ENCODE measurements at regions not wholly inside any gene's neighbourhood (a gene's known extent, or its start where the extent isn't known, plus 50 kb on each side); places are given as distances from the start of the nearest gene placed in this dataset.

DNA sequence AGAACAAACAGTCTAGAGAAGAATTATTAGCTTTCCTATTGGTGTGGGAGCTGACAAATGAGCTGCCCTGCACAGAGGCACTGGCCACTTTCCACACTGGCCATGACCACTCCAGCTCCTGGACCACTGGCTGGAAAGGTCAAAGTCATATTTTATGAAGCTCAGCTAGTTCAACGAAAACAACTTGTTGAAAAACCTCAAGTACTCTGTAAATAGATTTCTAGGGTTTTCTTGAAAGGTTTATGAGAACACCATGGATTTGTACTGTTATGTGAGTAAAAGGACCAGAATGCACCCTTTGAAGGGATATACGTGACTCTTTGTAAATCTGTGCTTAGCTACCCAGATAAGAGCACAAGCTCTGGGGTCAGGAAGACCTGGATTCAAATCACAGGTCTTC, 54.5 kb upstream of the FGGY start:
- TF ChIP-seq, protein P1, sequence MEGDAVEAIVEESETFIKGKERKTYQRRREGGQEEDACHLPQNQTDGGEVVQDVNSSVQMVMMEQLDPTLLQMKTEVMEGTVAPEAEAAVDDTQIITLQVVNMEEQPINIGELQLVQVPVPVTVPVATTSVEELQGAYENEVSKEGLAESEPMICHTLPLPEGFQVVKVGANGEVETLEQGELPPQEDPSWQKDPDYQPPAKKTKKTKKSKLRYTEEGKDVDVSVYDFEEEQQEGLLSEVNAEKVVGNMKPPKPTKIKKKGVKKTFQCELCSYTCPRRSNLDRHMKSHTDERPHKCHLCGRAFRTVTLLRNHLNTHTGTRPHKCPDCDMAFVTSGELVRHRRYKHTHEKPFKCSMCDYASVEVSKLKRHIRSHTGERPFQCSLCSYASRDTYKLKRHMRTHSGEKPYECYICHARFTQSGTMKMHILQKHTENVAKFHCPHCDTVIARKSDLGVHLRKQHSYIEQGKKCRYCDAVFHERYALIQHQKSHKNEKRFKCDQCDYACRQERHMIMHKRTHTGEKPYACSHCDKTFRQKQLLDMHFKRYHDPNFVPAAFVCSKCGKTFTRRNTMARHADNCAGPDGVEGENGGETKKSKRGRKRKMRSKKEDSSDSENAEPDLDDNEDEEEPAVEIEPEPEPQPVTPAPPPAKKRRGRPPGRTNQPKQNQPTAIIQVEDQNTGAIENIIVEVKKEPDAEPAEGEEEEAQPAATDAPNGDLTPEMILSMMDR (IDR thresholded peaks at IDR 0.05), result no peak
- no peak for TF ChIP-seq POLR2A (IDR thresholded peaks at IDR 0.05)
